ENCODE measurements at regions not wholly inside any gene's neighbourhood (a gene's known extent, or its start where the extent isn't known, plus 50 kb on each side); places are given as distances from the start of the nearest gene placed in this dataset.

DNA sequence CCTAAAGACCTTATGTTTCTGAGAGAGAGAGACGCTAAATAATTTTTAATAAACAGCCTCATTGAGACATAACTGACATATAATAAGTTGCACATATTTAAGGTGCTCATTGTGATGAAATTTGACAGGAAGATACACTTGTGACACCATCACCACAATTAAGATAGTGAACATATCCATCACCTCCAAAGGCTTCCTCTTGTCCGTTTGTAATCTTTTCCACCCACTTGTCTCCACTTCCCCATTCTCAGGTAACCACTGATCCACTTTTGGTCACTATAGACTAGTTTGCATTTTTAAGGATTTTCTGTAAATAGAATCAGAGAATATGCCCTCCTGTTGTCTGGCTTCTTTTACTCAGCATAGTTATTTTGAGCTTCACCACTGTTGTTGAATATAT lies 195.1 kb upstream of the WDR11 start (continued):
- TF ChIP-seq ZNF777 (CRISPR knock-in tag; IDR thresholded peaks at IDR 0.05) (no peak), PRDM10 (CRISPR knock-in tag; IDR thresholded peaks at IDR 0.05; ENCODE audit: low read depth) (no peak), RELA (CRISPR knock-in tag; IDR thresholded peaks at IDR 0.05) (no peak)

DNA sequence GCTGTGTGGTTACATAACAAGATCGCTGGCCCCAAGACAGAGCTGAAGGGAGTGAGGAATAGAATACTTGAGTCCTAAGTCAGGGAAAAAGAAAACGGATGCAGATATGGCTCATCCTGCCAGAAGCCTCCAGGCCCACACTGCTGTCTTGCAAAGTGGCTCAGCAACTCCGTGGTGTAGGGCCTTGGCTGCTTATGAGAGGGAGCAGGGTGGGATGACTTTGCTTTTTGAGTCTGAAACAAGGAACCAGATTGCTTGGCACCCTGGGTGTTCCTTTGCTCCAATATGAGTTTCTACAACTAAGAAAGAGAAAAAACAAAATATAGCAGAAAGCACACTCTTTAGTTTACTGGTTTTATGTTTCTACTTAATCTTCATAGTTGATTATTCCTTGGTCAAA lies 193.8 kb upstream of the WDR11 start:
- ChIA-PET POLR2A (no interaction called here), CTCF (ENCODE audit: low intra/inter-chr PET ratio, low total read pairs) (no interaction called here)
- H3K4me1 ChIP-seq (ENCODE audit: insufficient read depth, low read length), result no peaks in the 10 kb centered on the region
- 2% methylated on average over 3 of the region's 3 CpGs for WGBS (ENCODE audit: low lambda C conversion rate)
- H3K9me3 ChIP-seq (ENCODE audit: low read length), result no peaks in the 10 kb centered on the region
- DNase-seq (ENCODE audit: low spot score), result no peak
- no peak overlapping the region for H3K4me2 ChIP-seq (ENCODE audit: low read depth, low read length)
- no peaks in the 10 kb centered on the region for H3K27me3 ChIP-seq (ENCODE audit: control insufficient read depth in 1 of 2, insufficient read depth in 2 of 2, low read length in 2 of 2)
- no peaks in the 10 kb centered on the region for H4K20me1 ChIP-seq (ENCODE audit: insufficient read depth, low read length)
- H2AFZ ChIP-seq (ENCODE audit: low read length), result no peak overlapping the region
- no TSS peak for BruUV-seq (replicated peaks)
- no peaks in the 10 kb centered on the region for H3K79me2 ChIP-seq (ENCODE audit: insufficient read depth, low read length)
- H3K4me3 ChIP-seq (replicated peaks in 1 of 3; ENCODE audit: insufficient read depth in 1 of 3, low read depth in 2 of 3, low read length in 3 of 3), result no peak overlapping the region
- FAIRE-seq, result no peak
- no peak overlapping the region for H3K27ac ChIP-seq (ENCODE audit: extremely low read length, insufficient read depth, low read length)
- H3K36me3 ChIP-seq (replicated peaks in 1 of 2; ENCODE audit: control insufficient read depth in 1 of 2, insufficient read depth in 2 of 2, low read length in 2 of 2), result no peaks in the 10 kb centered on the region
- TF ChIP-seq FOXK2 (IDR thresholded peaks at IDR 0.05), result no peak
- TF ChIP-seq TBX2 (CRISPR knock-in tag; IDR thresholded peaks at IDR 0.05; ENCODE audit: borderline replicate concordance), result no peak
- no peak for TF ChIP-seq ZNF781 (CRISPR knock-in tag; IDR thresholded peaks at IDR 0.05; ENCODE audit: borderline replicate concordance, not compliant biosample characterization)
- TF ChIP-seq SIX4 (CRISPR knock-in tag; IDR thresholded peaks at IDR 0.05), result no peak
- no peak for TF ChIP-seq CBX1 (IDR thresholded peaks at IDR 0.05; ENCODE audit: low read depth)
- no peak for TF ChIP-seq ZFY (CRISPR knock-in tag; IDR thresholded peaks at IDR 0.05)
- no peak for TF ChIP-seq NFIC (IDR thresholded peaks at IDR 0.05; ENCODE audit: low read length)
- TF ChIP-seq ZSCAN30 (CRISPR knock-in tag; IDR thresholded peaks at IDR 0.05), result no peak
- TF ChIP-seq FIP1L1 (IDR thresholded peaks at IDR 0.05; ENCODE audit: borderline replicate concordance, insufficient read depth, low read depth, low read length), result no peak
- TF ChIP-seq GABPB1 (CRISPR knock-in tag; IDR thresholded peaks at IDR 0.05), result no peak
- in situ Hi-C loops (cut with HindIII; ENCODE audit: extremely low pct_ligation_motif_present, low pct_unique_long_range_greater_than_20kb), result no loop called here
- no peak overlapping the region for H3K9ac ChIP-seq (ENCODE audit: insufficient read depth, low read depth, low read length)
- intact Hi-C loops (cut with micrococcal nuclease; ENCODE audit: unreplicated experiment), result no loop called here
- ATAC-seq, result no peak
